Neural progenitor cell (in vitro differentiated cells): ENCODE measurements at regions not wholly inside any gene's neighbourhood (a gene's known extent, or its start where the extent isn't known, plus 50 kb on each side); places are given as distances from the start of the nearest gene placed in this dataset.

ENCODE experiments used
- DNase-seq: peaks from one replicate; pipeline ENCODE4 v3.0.0-alpha.2; 2016; ENCODE audit warnings: low spot score
- H2AFZ ChIP-seq: fragments of 200-600 bp; sonication (generic); replicated peaks from 2 replicates; pipeline ENCODE4 v1.6.1; 2016; ENCODE audit warnings: antibody characterized with exemption
- H3F3A ChIP-seq: fragments of 200-600 bp; sonication (generic); 2 replicates; pipeline ENCODE4 v1.6.1; 2016; ENCODE audit warnings: antibody characterized with exemption, low read depth
- H3K27ac ChIP-seq: fragments of 200-600 bp; sonication (generic); 2 replicates; pipeline ENCODE4 v1.5.1; 2016; ENCODE audit warnings: mild to moderate bottlenecking
- H3K27me3 ChIP-seq: fragments of 200-600 bp; sonication (generic); 2 replicates; pipeline ENCODE4 v1.6.1; 2016; ENCODE audit warnings: mild to moderate bottlenecking, moderate library complexity
- H3K36me3 ChIP-seq: fragments of 200-600 bp; sonication (generic); 2 replicates; pipeline ENCODE4 v1.5.1; 2016
- H3K4me1 ChIP-seq: fragments of 200-600 bp; sonication (generic); 2 replicates; pipeline ENCODE4 v1.6.1; 2016; ENCODE audit warnings: mixed run types
- H3K4me2 ChIP-seq: fragments of 200-600 bp; sonication (generic); 2 replicates; pipeline ENCODE4 v1.6.1; 2016
- H3K4me3 ChIP-seq: fragments of 200-600 bp; sonication (generic); 2 replicates; pipeline ENCODE4 v1.5.1; 2016
- H3K79me2 ChIP-seq: fragments of 200-600 bp; sonication (generic); 2 replicates; pipeline ENCODE4 v1.6.1; 2016; ENCODE audit warnings: low read depth
- H3K9ac ChIP-seq: fragments of 200-600 bp; sonication (generic); 2 replicates; pipeline ENCODE4 v1.6.1; 2016
- H3K9me3 ChIP-seq: fragments of 200-600 bp; sonication (generic); 2 replicates; pipeline ENCODE4 v1.5.1; 2016; ENCODE audit warnings: low read depth
- H4K20me1 ChIP-seq: fragments of 200-600 bp; sonication (generic); 2 replicates; pipeline ENCODE4 v1.6.1; 2016; ENCODE audit warnings: low read depth
- H3K27ac Mint-ChIP-seq: 3 replicates; pipeline ENCODE4 v1.8.0; 2021; ENCODE audit warnings: mixed read lengths
- H3K27me3 Mint-ChIP-seq: 2 replicates; pipeline ENCODE4 v1.8.0; 2022; ENCODE audit warnings: low read depth, mild to moderate bottlenecking, inconsistent platforms, moderate library complexity, mixed read lengths; ENCODE audit not compliant: insufficient read depth
- H3K36me3 Mint-ChIP-seq: 3 replicates; pipeline ENCODE4 v1.8.0; 2021; ENCODE audit warnings: mixed read lengths
- H3K4me1 Mint-ChIP-seq: 3 replicates; pipeline ENCODE4 v1.8.0; 2021; ENCODE audit warnings: mixed read lengths
- H3K4me3 Mint-ChIP-seq: 3 replicates; pipeline ENCODE4 v1.8.0; 2021; ENCODE audit warnings: mild to moderate bottlenecking, moderate library complexity, mixed read lengths
- H3K9me3 Mint-ChIP-seq: 3 replicates; pipeline ENCODE4 v1.8.0; 2020; ENCODE audit warnings: mixed read lengths
- EZH2 ChIP-seq: fragments of 200-600 bp; sonication (generic); IDR thresholded peaks from 2 replicates; pipeline ENCODE4 v1.6.1; 2017; ENCODE audit warnings: antibody characterized with exemption, mild to moderate bottlenecking, moderate library complexity
- EZH2phosphoT487 ChIP-seq: fragments of 200-600 bp; sonication (generic); IDR thresholded peaks from 2 replicates; pipeline ENCODE4 v1.6.1; 2017; ENCODE audit warnings: antibody characterized with exemption
- TF ChIP-seq, protein P1 (sequence below): fragments of 200-600 bp; sonication (generic); IDR thresholded peaks from 2 replicates; pipeline ENCODE4 v1.5.1; 2017; ENCODE audit warnings: antibody characterized with exemption, mild to moderate bottlenecking

DNA sequence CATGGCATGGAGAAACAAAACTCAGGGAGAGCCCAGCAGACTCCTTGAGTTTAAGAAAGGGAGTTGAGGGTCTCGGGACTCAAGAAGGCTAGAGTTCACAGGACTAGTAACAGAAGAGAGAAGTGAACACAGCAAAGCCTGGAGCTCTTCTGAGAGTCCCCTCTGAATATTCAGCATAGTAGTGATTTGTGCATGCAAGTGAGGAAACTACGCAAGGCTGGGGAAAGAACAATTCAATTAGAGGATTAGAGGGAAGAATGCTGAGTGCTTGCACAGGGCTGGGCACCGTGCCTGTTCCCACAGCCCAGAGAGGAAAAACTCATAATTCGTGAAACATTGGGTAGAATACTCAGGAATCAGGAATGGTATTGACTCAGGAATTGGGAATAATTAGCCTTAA lies 540.0 kb upstream of the SALL1 start:
- no peaks in the 10 kb centered on the region for H3K36me3 ChIP-seq
- H3K79me2 ChIP-seq, result no peaks in the 10 kb centered on the region
- TF ChIP-seq, protein P1, sequence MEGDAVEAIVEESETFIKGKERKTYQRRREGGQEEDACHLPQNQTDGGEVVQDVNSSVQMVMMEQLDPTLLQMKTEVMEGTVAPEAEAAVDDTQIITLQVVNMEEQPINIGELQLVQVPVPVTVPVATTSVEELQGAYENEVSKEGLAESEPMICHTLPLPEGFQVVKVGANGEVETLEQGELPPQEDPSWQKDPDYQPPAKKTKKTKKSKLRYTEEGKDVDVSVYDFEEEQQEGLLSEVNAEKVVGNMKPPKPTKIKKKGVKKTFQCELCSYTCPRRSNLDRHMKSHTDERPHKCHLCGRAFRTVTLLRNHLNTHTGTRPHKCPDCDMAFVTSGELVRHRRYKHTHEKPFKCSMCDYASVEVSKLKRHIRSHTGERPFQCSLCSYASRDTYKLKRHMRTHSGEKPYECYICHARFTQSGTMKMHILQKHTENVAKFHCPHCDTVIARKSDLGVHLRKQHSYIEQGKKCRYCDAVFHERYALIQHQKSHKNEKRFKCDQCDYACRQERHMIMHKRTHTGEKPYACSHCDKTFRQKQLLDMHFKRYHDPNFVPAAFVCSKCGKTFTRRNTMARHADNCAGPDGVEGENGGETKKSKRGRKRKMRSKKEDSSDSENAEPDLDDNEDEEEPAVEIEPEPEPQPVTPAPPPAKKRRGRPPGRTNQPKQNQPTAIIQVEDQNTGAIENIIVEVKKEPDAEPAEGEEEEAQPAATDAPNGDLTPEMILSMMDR, result no peak
- TF ChIP-seq EZH2 (no peak), EZH2phosphoT487 (no peak)
- no peaks in the 10 kb centered on the region for H3F3A ChIP-seq
- no peaks in the 10 kb centered on the region for H3K4me1 ChIP-seq
- H3K9me3 ChIP-seq, result peaks cover 6% of the 10 kb centered on the region
- Mint-ChIP-seq H3K9me3 (peaks cover 11% of the 10 kb centered on the region), H3K36me3 (no peaks in the 10 kb centered on the region), H3K4me1 (no peaks in the 10 kb centered on the region), H3K4me3 (no peak overlapping the region), H3K27me3 (peaks cover 3% of the 10 kb centered on the region), H3K27ac (no peak overlapping the region)
- H2AFZ ChIP-seq, result no peak overlapping the region
- no peak overlapping the region for H3K9ac ChIP-seq
- no peak overlapping the region for H3K4me3 ChIP-seq
- H4K20me1 ChIP-seq, result no peaks in the 10 kb centered on the region
- H3K4me2 ChIP-seq, result no peak overlapping the region
- no peak for DNase-seq
- H3K27ac ChIP-seq, result no peak overlapping the region
- no peaks in the 10 kb centered on the region for H3K27me3 ChIP-seq

DNA sequence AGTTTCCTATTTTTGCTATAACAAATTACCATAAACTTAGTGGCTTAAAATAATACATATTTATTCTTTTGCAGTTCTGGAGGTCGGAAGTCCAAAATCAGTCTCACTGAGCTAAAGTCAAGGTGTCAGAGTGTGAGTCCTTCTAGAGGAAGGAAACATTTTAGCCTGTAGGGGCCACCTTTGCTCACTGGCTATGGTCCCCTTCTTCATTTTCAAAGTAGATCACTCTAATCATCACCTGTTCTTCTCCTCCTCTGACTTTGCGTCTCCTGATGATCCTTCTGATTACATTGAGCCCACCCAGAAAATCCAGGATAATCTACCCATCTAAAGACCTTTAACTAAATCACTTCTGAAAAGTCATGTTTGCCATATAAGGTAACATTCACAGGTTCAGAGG lies 534.4 kb upstream of the SALL1 start:
- Histone ChIP-seq H4K20me1 (no peaks in the 10 kb centered on the region), H3K9ac (no peak overlapping the region), H3K4me3 (no peak overlapping the region), H3K27me3 (no peaks in the 10 kb centered on the region), H3F3A (no peaks in the 10 kb centered on the region), H3K79me2 (no peaks in the 10 kb centered on the region), H3K4me1 (peaks cover 9% of the 10 kb centered on the region), H3K9me3 (no peaks in the 10 kb centered on the region), H3K4me2 (no peak overlapping the region), H3K27ac (no peak overlapping the region), H3K36me3 (no peaks in the 10 kb centered on the region), H2AFZ (no peak overlapping the region)
- TF ChIP-seq EZH2phosphoT487 (no peak), EZH2 (no peak)
- TF ChIP-seq, protein P1, result no peak
- H3K4me3 Mint-ChIP-seq, result no peak overlapping the region
- H3K27me3 Mint-ChIP-seq, result peaks cover 6% of the 10 kb centered on the region
- no peaks in the 10 kb centered on the region for H3K36me3 Mint-ChIP-seq
- no peak overlapping the region for H3K27ac Mint-ChIP-seq
- H3K4me1 Mint-ChIP-seq, result peaks cover 14% of the 10 kb centered on the region
- DNase-seq, result no peak
- H3K9me3 Mint-ChIP-seq, result no peaks in the 10 kb centered on the region

DNA sequence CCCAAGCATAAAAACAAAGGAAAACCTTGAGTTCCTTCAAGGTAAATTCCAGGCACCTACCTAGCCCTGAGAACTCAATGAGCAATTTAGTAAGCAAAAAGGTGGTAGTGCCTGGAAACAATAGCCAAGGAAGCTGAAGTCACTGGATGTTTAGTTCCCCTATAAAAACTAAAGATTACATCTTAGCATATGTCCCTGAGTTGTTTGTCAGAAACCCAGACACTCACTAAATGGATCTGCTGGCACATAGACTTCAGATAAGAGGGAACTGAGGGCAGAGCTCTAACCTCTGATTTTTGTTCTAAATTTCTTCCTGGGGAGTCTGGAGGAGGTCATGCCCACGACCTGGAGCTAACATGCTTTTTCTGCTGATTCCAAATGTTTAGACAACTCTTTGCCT lies 532.8 kb upstream of the SALL1 start:
- TF ChIP-seq, protein P1, result no peak
- TF ChIP-seq EZH2phosphoT487 (no peak), EZH2 (no peak)
- Mint-ChIP-seq H3K27ac (no peak overlapping the region), H3K36me3 (no peaks in the 10 kb centered on the region), H3K27me3 (peaks cover 6% of the 10 kb centered on the region), H3K4me1 (peaks cover 14% of the 10 kb centered on the region), H3K4me3 (no peak overlapping the region), H3K9me3 (no peaks in the 10 kb centered on the region)
- Histone ChIP-seq H3K4me3 (no peak overlapping the region), H3K9me3 (no peaks in the 10 kb centered on the region), H3K27me3 (no peaks in the 10 kb centered on the region), H3K4me2 (no peak overlapping the region), H3K36me3 (no peaks in the 10 kb centered on the region), H3K79me2 (no peaks in the 10 kb centered on the region), H3F3A (no peaks in the 10 kb centered on the region), H4K20me1 (no peaks in the 10 kb centered on the region), H3K27ac (no peak overlapping the region), H2AFZ (no peak overlapping the region), H3K9ac (no peak overlapping the region), H3K4me1 (peaks cover 9% of the 10 kb centered on the region)
- no peak for DNase-seq

DNA sequence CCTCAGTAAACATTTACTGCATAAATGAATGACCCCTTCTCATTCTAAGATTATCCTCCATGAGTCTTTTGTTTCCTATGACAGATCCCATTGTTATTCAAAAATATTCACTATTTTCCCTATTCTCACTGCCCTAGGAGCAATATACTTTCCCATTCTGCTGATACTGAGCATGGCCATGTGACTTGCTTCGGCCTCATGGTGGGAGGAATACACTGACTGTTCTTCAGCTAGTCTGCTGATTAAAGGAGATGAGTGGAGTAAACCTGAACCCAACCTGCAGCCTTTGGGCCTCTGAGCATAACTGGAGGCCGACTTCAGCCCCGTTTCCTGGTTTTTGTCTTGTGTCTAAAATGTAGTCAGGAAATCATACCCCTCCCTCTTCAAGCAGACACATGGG lies 531.8 kb upstream of the SALL1 start:
- TF ChIP-seq EZH2 (no peak), EZH2phosphoT487 (no peak)
- TF ChIP-seq, protein P1, result no peak
- H2AFZ ChIP-seq, result no peak overlapping the region
- no peak for DNase-seq

More for the DNA sequence above, 531.8 kb upstream of the SALL1 start:
- Mint-ChIP-seq H3K36me3 (no peaks in the 10 kb centered on the region), H3K27ac (no peak overlapping the region), H3K27me3 (peaks cover 5% of the 10 kb centered on the region), H3K9me3 (no peaks in the 10 kb centered on the region), H3K4me1 (peaks cover 14% of the 10 kb centered on the region), H3K4me3 (peak overlapping the region; percentile 28)
- Histone ChIP-seq H3K4me1 (peaks cover 9% of the 10 kb centered on the region), H3K4me3 (no peak overlapping the region), H3K36me3 (no peaks in the 10 kb centered on the region), H3K4me2 (no peak overlapping the region), H3K27me3 (no peaks in the 10 kb centered on the region), H3K9me3 (no peaks in the 10 kb centered on the region), H3K9ac (no peak overlapping the region), H3F3A (no peaks in the 10 kb centered on the region), H3K27ac (no peak overlapping the region), H3K79me2 (no peaks in the 10 kb centered on the region), H4K20me1 (no peaks in the 10 kb centered on the region)
